Iris pigment epithelial cell (primary cell): ENCODE measurements at regions not wholly inside any gene's neighbourhood (a gene's known extent, or its start where the extent isn't known, plus 50 kb on each side); places are given as distances from the start of the nearest gene placed in this dataset.
A peak's percentile ranks its signal among the peaks of the same experiment; 100 is the strongest.

Experiments used
- DNase-seq: peaks from one replicate; pipeline ENCODE4 v3.0.0-alpha.2; 2011; ENCODE audit warnings: low read depth

- DNase-seq: no peak
Measured at GRCh38 chr4:147054228-147054872, 108.7 kb upstream of the TTC29 start.

GRCh38 chr4:147056940-147057610 is 111.4 kb upstream of the TTC29 start:
- peak; percentile 45 for DNase-seq

GRCh38 chr4:147057611-147058190 is 112.0 kb upstream of the TTC29 start:
- DNase-seq: peak; percentile 52

- no peak for DNase-seq
Measured at GRCh38 chr4:147059064-147059731, 113.5 kb upstream of the TTC29 start.

- peak; percentile 59 for DNase-seq
Measured at GRCh38 chr4:147060151-147060931, 114.7 kb upstream of the TTC29 start.

- DNase-seq: no peak
Measured at GRCh38 chr4:147064856-147065255, 119.2 kb upstream of the TTC29 start.

GRCh38 chr4:147068564-147068963 is 122.9 kb upstream of the TTC29 start:
- no peak for DNase-seq

GRCh38 chr4:147071209-147071740 is 125.6 kb upstream of the TTC29 start:
- no peak for DNase-seq

GRCh38 chr4:147076179-147076578 is 130.5 kb upstream of the TTC29 start:
- no peak for DNase-seq

- no peak for DNase-seq
Measured at GRCh38 chr4:147076728-147077127, 131.1 kb upstream of the TTC29 start.

- no peak for DNase-seq
Measured at GRCh38 chr4:147078362-147078761, 132.7 kb upstream of the TTC29 start.

GRCh38 chr4:147078875-147079658 is 133.4 kb upstream of the TTC29 start:
- no peak for DNase-seq

GRCh38 chr4:147084861-147085260 is 139.2 kb upstream of the TTC29 start:
- no peak for DNase-seq

- DNase-seq: no peak
Measured at GRCh38 chr4:147085781-147086180, 140.1 kb upstream of the TTC29 start.

GRCh38 chr4:147088146-147088545 is 142.5 kb upstream of the TTC29 start:
- DNase-seq: peak; percentile 19

- no peak for DNase-seq
Measured at GRCh38 chr4:147090486-147090885, 144.8 kb upstream of the TTC29 start.

GRCh38 chr4:147093206-147093605 is 147.5 kb upstream of the TTC29 start:
- no peak for DNase-seq

- DNase-seq: no peak
Measured at GRCh38 chr4:147094238-147094637, 148.6 kb upstream of the TTC29 start.

GRCh38 chr4:147096667-147097604 is 151.3 kb upstream of the TTC29 start:
- peak; percentile 64 for DNase-seq

- DNase-seq: no peak
Measured at GRCh38 chr4:147101678-147102077, 156.0 kb upstream of the TTC29 start.
